K562 (cell line): ENCODE measurements at regions not wholly inside any gene's neighbourhood (a gene's known extent, or its start where the extent isn't known, plus 50 kb on each side); places are given as distances from the start of the nearest gene placed in this dataset.

Experiments used
- CSDE1 ChIP-seq, 2 experiments: fragments of 450-650 bp; IDR thresholded peaks; 2 replicates each; pipeline ENCODE4 v1.6.1; 2016; ENCODE audit warnings: mild to moderate bottlenecking in 1 of 2
- CTCFL ChIP-seq: IDR thresholded peaks from 2 replicates; pipeline ENCODE4 v1.6.1; 2011; ENCODE audit warnings: borderline replicate concordance, low read depth, mild to moderate bottlenecking, moderate library complexity, low read length; ENCODE audit not compliant: insufficient read depth, poor library complexity, severe bottlenecking
- HLTF ChIP-seq: fragments of 450-650 bp; IDR thresholded peaks from 2 replicates; pipeline ENCODE4 v1.6.1; 2016
- MAFF ChIP-seq: IDR thresholded peaks from 2 replicates; pipeline ENCODE4 v1.6.1; 2012; ENCODE audit warnings: low read length, improper control_type of control experiment
- MAFK ChIP-seq: IDR thresholded peaks from 2 replicates; pipeline ENCODE4 v1.6.1; 2011; ENCODE audit warnings: low read length, improper control_type of control experiment
- MEF2A ChIP-seq: IDR thresholded peaks from 2 replicates; pipeline ENCODE4 v1.6.1; 2011; ENCODE audit warnings: low read depth, mild to moderate bottlenecking, low read length, moderate library complexity; ENCODE audit not compliant: control insufficient read depth
- NCOA6 ChIP-seq: fragments of 450-650 bp; IDR thresholded peaks from 2 replicates; pipeline ENCODE4 v1.6.1; 2017; ENCODE audit warnings: mild to moderate bottlenecking
- NFE2L1 ChIP-seq: fragments of 450-650 bp; IDR thresholded peaks from 2 replicates; pipeline ENCODE4 v1.6.1; 2016; ENCODE audit warnings: missing genetic modification characterization, low read depth, mild to moderate bottlenecking, missing compliant biosample characterization, moderate library complexity, borderline replicate concordance
- NR2C2 ChIP-seq, 2 experiments: fragments of 200-800 bp in 1 of 2; sonication (Bioruptor generic) in 1 of 2; sonication (generic) in 1 of 2; formaldehyde crosslinking in 1 of 2; IDR thresholded peaks; 2 replicates each; pipeline versions ENCODE4 v1.6.1 to v1.8.0; 2016 to 2022; ENCODE audit warnings: mild to moderate bottlenecking in 1 of 2, missing compliant biosample characterization in 1 of 2, missing genetic modification characterization in 1 of 2, missing genetic modification reagents in 1 of 2
- PHF8 ChIP-seq: fragments of 200-600 bp; sonication (generic); IDR thresholded peaks from 2 replicates; pipeline ENCODE4 v1.6.1; 2012; ENCODE audit warnings: mixed run types, mild to moderate bottlenecking, inconsistent platforms, low read length, moderate library complexity, borderline replicate concordance
- POLR2H ChIP-seq: IDR thresholded peaks from 2 replicates; pipeline ENCODE4 v1.6.1; 2016; ENCODE audit warnings: missing genetic modification characterization, low read depth, mild to moderate bottlenecking, control low read depth, missing compliant biosample characterization, moderate library complexity
- SLC30A9 ChIP-seq: fragments of 250-450 bp; sonication (Bioruptor Pico); IDR thresholded peaks from 2 replicates; pipeline ENCODE4 v1.8.0; 2022; ENCODE audit warnings: mild to moderate bottlenecking, moderate library complexity
- ZBTB34 ChIP-seq: fragments of 250-450 bp; sonication (Bioruptor Pico); IDR thresholded peaks from 2 replicates; pipeline ENCODE4 v1.8.0; 2021; ENCODE audit warnings: mild to moderate bottlenecking, moderate library complexity
- ZNF280B ChIP-seq: fragments of 250-450 bp; sonication (Bioruptor Pico); IDR thresholded peaks from 2 replicates; pipeline ENCODE4 v1.5.1; 2021; ENCODE audit warnings: mild to moderate bottlenecking
- ZNF316 ChIP-seq: fragments of 450-650 bp; IDR thresholded peaks from 2 replicates; pipeline ENCODE4 v1.6.1; 2016
- ZNF609 ChIP-seq: sonication (generic); formaldehyde crosslinking; IDR thresholded peaks from 2 replicates; pipeline ENCODE4 v1.8.1; 2023; ENCODE audit warnings: missing genetic modification reagents, mild to moderate bottlenecking, borderline replicate concordance

GRCh38 chr17:53218723-53219122 lies 604.0 kb upstream of the KIF2B start (continued):
- no peak for TF ChIP-seq ZNF609 (CRISPR knock-in tag)
- TF ChIP-seq POLR2H = no peak
- no peak for TF ChIP-seq MEF2A
- no peak for TF ChIP-seq ZBTB34 (CRISPR knock-in tag)
- TF ChIP-seq NR2C2 (CRISPR knock-in tag; IDR thresholded peaks at IDR 0.05) = no peak
- no peak for TF ChIP-seq NR2C2 (tag; IDR thresholded peaks at IDR 0.05)
- peak; percentile 72 for TF ChIP-seq ZNF316
- TF ChIP-seq PHF8 = no peak
- no peak for TF ChIP-seq NCOA6
- TF ChIP-seq MAFK = peak; percentile 65
- no peak for TF ChIP-seq HLTF
- TF ChIP-seq SLC30A9 (CRISPR knock-in tag) = no peak
- no peak for TF ChIP-seq CSDE1 (IDR thresholded peaks at IDR 0.05)
- peak; percentile 52; the same call in 1 of the 2 replicates for TF ChIP-seq MAFF
- TF ChIP-seq NFE2L1 (tag) = no peak
- TF ChIP-seq CTCFL = no peak
- TF ChIP-seq ZNF280B = no peak
